GM21528 (cell line): ENCODE measurements at regions not wholly inside any gene's neighbourhood (a gene's known extent, or its start where the extent isn't known, plus 50 kb on each side); places are given as distances from the start of the nearest gene placed in this dataset.
"Not testable (repeated sequence)": the region's sequence is repeated elsewhere in the genome, so short reads cannot be mapped to it uniquely, and the experiment has no call there.

Experiments used
- ATAC-seq: cut with Tn5 transposase; IDR thresholded peaks from one replicate; pipeline ENCODE4 v1.9.1; 2021; ENCODE audit warnings: mild to moderate bottlenecking, moderate library complexity; ENCODE audit not compliant: unreplicated experiment, low FRiP score

GRCh38 chr12:84507956-84508850 lies 404.4 kb downstream of the SLC6A15 start:
- no peak for ATAC-seq

- ATAC-seq: no peak
Observed at GRCh38 chr12:84506282-84506681, 406.3 kb downstream of the SLC6A15 start.

GRCh38 chr12:84502907-84503787 lies 409.5 kb downstream of the SLC6A15 start:
- peak; percentile 79 for ATAC-seq

GRCh38 chr12:84502180-84502860 lies 410.3 kb downstream of the SLC6A15 start:
- ATAC-seq: no peak

GRCh38 chr12:84497819-84498218 lies 414.8 kb downstream of the SLC6A15 start:
- ATAC-seq: no peak

- ATAC-seq: no peak
Observed at GRCh38 chr12:84495711-84496110, 416.9 kb downstream of the SLC6A15 start.

- ATAC-seq: no peak
Observed at GRCh38 chr12:84492351-84492883, 420.2 kb downstream of the SLC6A15 start.

GRCh38 chr12:84484798-84485197 lies 427.8 kb downstream of the SLC6A15 start:
- ATAC-seq: no peak

- no peak for ATAC-seq
Observed at GRCh38 chr12:84480803-84481202, 431.8 kb downstream of the SLC6A15 start.

- no peak for ATAC-seq
Observed at GRCh38 chr12:84470361-84470760, 442.2 kb downstream of the SLC6A15 start.

GRCh38 chr12:84464616-84465015 lies 448.0 kb downstream of the SLC6A15 start:
- no peak for ATAC-seq

GRCh38 chr12:84463741-84464495 lies 448.7 kb downstream of the SLC6A15 start:
- ATAC-seq: no peak

- no peak for ATAC-seq
Observed at GRCh38 chr12:84455598-84455997, 457.0 kb downstream of the SLC6A15 start.

GRCh38 chr12:84446478-84446877 lies 466.1 kb downstream of the SLC6A15 start:
- not testable (repeated sequence) for ATAC-seq

- ATAC-seq: no peak
Observed at GRCh38 chr12:84436134-84436533, 476.5 kb downstream of the SLC6A15 start.

- no peak for ATAC-seq
Observed at GRCh38 chr12:84435682-84436081, 476.9 kb downstream of the SLC6A15 start.

GRCh38 chr12:84422340-84422739 lies 490.3 kb downstream of the SLC6A15 start:
- no peak for ATAC-seq

GRCh38 chr12:84421103-84421502 lies 491.5 kb downstream of the SLC6A15 start:
- no peak for ATAC-seq

GRCh38 chr12:84416626-84417025 lies 496.0 kb downstream of the SLC6A15 start:
- ATAC-seq: no peak

GRCh38 chr12:84415946-84416345 lies 496.7 kb downstream of the SLC6A15 start:
- no peak for ATAC-seq
